ENCODE measurements at regions not wholly inside any gene's neighbourhood (a gene's known extent, or its start where the extent isn't known, plus 50 kb on each side); places are given as distances from the start of the nearest gene placed in this dataset.

DNA sequence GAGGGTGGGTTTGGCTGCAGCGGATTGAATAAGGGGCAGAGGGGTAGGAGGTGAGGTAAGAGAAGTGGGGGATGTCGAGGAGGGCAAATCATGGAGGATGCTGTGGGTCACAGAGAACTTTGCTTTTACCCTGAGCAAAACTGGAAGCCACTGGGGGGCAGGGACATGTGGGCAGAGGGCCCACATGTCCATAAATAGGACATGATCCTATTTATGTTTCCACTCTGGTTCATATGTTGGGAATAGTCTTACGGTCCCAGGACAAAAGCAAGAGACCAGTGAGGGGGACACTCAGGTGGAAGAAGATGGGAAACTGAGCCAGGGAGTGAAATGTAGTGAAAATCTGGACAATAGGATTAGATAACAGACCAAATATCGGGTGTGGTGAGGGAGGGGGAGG lies 85.5 kb upstream of the MRPS22 start:
- in situ Hi-C loops (cut with MboI; ENCODE audit: low sequenced_read_pairs): no loop called here
- Histone ChIP-seq H2BK20ac (ENCODE audit: low read depth, low read length) (no peak overlapping the region), H2AK9ac (replicated peaks; ENCODE audit: low read depth, low read length, poor library complexity) (no peak overlapping the region), H3K56ac (ENCODE audit: extremely low read depth, insufficient read depth, low read length) (no peak overlapping the region), H3K79me1 (ENCODE audit: low read depth in 1 of 2, low read length in 2 of 2) (no peaks in the 10 kb centered on the region), H3K9ac (ENCODE audit: low read depth, low read length) (no peak overlapping the region), H2AK5ac (ENCODE audit: low read depth, low read length) (no peak overlapping the region), H3K18ac (ENCODE audit: low read depth, low read length) (no peak overlapping the region), H3K4ac (ENCODE audit: low read depth, low read length) (no peak overlapping the region), H2AFZ (replicated peaks; ENCODE audit: low read length, poor library complexity) (no peak overlapping the region), H4K5ac (ENCODE audit: low read depth, low read length) (no peak overlapping the region), H2BK120ac (ENCODE audit: low read depth, low read length) (no peak overlapping the region), H3K9me3 (ENCODE audit: control insufficient read depth, insufficient read depth, low read length) (no peaks in the 10 kb centered on the region), H4K91ac (ENCODE audit: insufficient read depth, low read depth, low read length) (no peak overlapping the region), H3K4me1 (ENCODE audit: control insufficient read depth, insufficient read depth, low read length) (no peaks in the 10 kb centered on the region), H4K8ac (ENCODE audit: low read depth in 2 of 2, low read length in 2 of 2) (no peak overlapping the region), H2BK5ac (ENCODE audit: low read depth, low read length, poor library complexity, severe bottlenecking) (no peak overlapping the region), H3K23ac (ENCODE audit: low read depth, low read length) (no peak overlapping the region), H2BK15ac (ENCODE audit: low read depth, low read length) (no peak overlapping the region), H3K27ac (ENCODE audit: insufficient read depth, low read length) (no peak overlapping the region), H3K36me3 (ENCODE audit: control insufficient read depth, insufficient read depth, low read length) (no peaks in the 10 kb centered on the region), H3K4me2 (ENCODE audit: low read depth, low read length) (no peak overlapping the region), H3K27me3 (ENCODE audit: control insufficient read depth, insufficient read depth, low read length) (peaks cover 28% of the 10 kb centered on the region), H3K14ac (replicated peaks; ENCODE audit: low read depth, low read length) (no peak overlapping the region), H3K9me1 (ENCODE audit: insufficient read depth, low read length) (no peaks in the 10 kb centered on the region), H3K4me3 (ENCODE audit: insufficient read depth, low read depth, low read length) (no peak overlapping the region), H4K20me1 (ENCODE audit: insufficient read depth, low read length) (no peaks in the 10 kb centered on the region; the same call in 1 of the 2 replicates)
- DNase-seq: no peak
- POLR2A ChIA-PET (ENCODE audit: unreplicated experiment): no interaction called here
- CTCF ChIA-PET: no interaction called here
- ATAC-seq (ENCODE audit: low read depth): no peak
- intact Hi-C loops (cut with micrococcal nuclease): no loop called here
- no TSS peak for BruUV-seq (replicated peaks)
- no peak for TF ChIP-seq RCOR1 (IDR thresholded peaks at IDR 0.05; ENCODE audit: insufficient replicate concordance, low read length)
- TF ChIP-seq, protein P1, sequence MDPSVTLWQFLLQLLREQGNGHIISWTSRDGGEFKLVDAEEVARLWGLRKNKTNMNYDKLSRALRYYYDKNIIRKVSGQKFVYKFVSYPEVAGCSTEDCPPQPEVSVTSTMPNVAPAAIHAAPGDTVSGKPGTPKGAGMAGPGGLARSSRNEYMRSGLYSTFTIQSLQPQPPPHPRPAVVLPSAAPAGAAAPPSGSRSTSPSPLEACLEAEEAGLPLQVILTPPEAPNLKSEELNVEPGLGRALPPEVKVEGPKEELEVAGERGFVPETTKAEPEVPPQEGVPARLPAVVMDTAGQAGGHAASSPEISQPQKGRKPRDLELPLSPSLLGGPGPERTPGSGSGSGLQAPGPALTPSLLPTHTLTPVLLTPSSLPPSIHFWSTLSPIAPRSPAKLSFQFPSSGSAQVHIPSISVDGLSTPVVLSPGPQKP (IDR thresholded peaks at IDR 0.05; ENCODE audit: borderline replicate concordance, low read depth, low read length): no peak
- TF ChIP-seq, protein P2, sequence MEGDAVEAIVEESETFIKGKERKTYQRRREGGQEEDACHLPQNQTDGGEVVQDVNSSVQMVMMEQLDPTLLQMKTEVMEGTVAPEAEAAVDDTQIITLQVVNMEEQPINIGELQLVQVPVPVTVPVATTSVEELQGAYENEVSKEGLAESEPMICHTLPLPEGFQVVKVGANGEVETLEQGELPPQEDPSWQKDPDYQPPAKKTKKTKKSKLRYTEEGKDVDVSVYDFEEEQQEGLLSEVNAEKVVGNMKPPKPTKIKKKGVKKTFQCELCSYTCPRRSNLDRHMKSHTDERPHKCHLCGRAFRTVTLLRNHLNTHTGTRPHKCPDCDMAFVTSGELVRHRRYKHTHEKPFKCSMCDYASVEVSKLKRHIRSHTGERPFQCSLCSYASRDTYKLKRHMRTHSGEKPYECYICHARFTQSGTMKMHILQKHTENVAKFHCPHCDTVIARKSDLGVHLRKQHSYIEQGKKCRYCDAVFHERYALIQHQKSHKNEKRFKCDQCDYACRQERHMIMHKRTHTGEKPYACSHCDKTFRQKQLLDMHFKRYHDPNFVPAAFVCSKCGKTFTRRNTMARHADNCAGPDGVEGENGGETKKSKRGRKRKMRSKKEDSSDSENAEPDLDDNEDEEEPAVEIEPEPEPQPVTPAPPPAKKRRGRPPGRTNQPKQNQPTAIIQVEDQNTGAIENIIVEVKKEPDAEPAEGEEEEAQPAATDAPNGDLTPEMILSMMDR (conservative IDR thresholded peaks at IDR 0.05; ENCODE audit: low read depth, low read length): no peak
- no peak for TF ChIP-seq SMC3 (IDR thresholded peaks at IDR 0.05; ENCODE audit: low read depth, low read length)
- TF ChIP-seq POLR2A (IDR thresholded peaks at IDR 0.05; ENCODE audit: low read depth, low read length): no peak
- TF ChIP-seq MAFK (IDR thresholded peaks at IDR 0.05; ENCODE audit: low read depth, low read length): no peak
- TF ChIP-seq CEBPB (IDR thresholded peaks at IDR 0.05; ENCODE audit: low read depth, low read length): no peak
- TF ChIP-seq CHD1 (IDR thresholded peaks at IDR 0.05; ENCODE audit: low read depth, low read length): no peak
- TF ChIP-seq, protein P3, sequence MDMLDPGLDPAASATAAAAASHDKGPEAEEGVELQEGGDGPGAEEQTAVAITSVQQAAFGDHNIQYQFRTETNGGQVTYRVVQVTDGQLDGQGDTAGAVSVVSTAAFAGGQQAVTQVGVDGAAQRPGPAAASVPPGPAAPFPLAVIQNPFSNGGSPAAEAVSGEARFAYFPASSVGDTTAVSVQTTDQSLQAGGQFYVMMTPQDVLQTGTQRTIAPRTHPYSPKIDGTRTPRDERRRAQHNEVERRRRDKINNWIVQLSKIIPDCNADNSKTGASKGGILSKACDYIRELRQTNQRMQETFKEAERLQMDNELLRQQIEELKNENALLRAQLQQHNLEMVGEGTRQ (IDR thresholded peaks at IDR 0.05; ENCODE audit: low read depth, low read length): no peak
- dilution Hi-C loops (cut with HindIII; ENCODE audit: low sequenced_read_pairs, unreplicated experiment): no loop called here
- 38% methylated on average over 2 of the region's 4 CpGs; no CpG with 5 or more reads in 1 of the 2 experiments for WGBS, 2 experiments (ENCODE audit: extremely low coverage in 2 of 2, insufficient read length in 1 of 2)

Measured in IMR-90 (cell line).